LNCaP clone FGC (cell line): ENCODE measurements at regions not wholly inside any gene's neighbourhood (a gene's known extent, or its start where the extent isn't known, plus 50 kb on each side); places are given as distances from the start of the nearest gene placed in this dataset.

ENCODE experiments used
- DNase-seq: peaks from one replicate; pipeline ENCODE4 v3.0.0-alpha.2; 2011; ENCODE audit warnings: low read depth
- H3K4me3 ChIP-seq: 2 replicates; pipeline ENCODE4 v1.5.1; 2011; ENCODE audit warnings: mild to moderate bottlenecking, low read depth, low read length, control low read depth
- CTCF ChIP-seq: IDR thresholded peaks from 2 replicates; pipeline ENCODE4 v1.5.1; 2012; ENCODE audit warnings: mild to moderate bottlenecking; ENCODE audit not compliant: control insufficient read depth, insufficient read depth; ENCODE audit errors: extremely low read depth

DNA sequence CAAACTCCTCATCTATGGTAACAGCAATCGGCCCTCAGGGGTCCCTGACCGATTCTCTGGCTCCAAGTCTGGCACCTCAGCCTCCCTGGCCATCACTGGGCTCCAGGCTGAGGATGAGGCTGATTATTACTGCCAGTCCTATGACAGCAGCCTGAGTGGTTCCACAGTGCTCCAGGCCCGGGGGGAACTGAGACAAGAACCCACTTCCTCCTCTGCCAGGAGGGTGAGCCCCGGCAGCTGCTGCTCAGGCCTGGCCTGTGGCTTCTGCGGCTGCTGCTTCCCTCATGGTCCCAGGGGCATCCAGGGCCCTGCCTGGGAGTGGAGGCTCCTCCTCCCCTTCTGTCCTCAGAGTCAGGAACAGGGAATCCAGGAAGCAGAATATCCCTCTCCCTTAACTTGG lies 98.4 kb downstream of the ZNF280B start:
- DNase-seq, result no peak
- H3K4me3 ChIP-seq, result no peak overlapping the region
- no peak for TF ChIP-seq CTCF

DNA sequence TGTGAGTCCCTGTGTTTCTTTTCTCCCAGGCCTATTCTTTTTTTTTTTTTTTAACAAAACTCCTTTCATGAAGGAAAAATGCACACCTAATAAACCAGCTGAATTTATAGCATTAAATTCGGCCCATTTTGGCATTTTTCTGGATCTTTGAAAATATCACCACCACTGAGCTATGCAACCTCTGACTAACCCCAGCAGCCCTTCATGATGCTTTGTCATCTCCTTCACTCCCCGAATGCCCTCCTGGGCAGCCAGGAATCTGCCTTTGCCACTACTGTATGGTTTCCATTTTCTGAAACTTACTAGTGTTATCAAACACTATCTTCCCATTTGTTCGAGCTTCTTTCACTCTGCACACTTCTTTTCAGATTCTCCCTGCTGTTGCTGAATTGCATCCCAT lies 97.9 kb downstream of the ZNF280B start:
- DNase-seq, result no peak
- no peak overlapping the region for H3K4me3 ChIP-seq
- TF ChIP-seq CTCF, result no peak

GRCh38 chr22:22414266-22414665 lies 94.3 kb downstream of the ZNF280B start:
- TF ChIP-seq CTCF, result no peak
- H3K4me3 ChIP-seq, result no peak overlapping the region
- DNase-seq, result no peak

DNA sequence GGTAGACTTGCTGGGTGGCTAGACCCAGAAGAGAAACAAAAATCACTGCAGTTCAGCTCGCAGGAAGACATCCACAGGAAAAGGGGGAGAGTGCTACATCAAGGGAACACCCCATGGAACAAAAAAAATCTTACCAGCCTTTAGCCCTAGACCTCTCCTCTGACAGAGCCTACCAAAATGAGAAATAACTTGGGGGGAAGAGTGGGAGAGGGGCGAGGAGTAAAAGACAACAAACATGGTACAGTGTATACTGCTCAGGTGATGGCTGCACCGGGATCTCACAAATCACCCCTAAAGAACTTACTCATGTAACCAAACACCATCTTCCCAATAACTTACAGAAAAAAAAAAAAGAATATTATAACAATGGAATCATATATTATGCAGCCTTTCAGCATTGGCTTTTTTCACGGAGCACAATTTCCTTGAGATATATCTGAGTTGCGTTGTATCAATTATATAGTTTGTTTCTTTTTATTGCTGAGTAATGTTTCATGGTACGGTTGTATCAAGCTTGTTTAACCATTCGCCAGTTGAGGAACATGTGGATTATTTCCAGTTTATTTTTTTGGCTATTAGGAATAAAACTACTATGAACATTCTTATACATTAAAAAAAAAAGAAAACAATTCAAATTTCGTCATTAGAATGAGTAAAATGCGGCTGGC lies 90.9 kb downstream of the ZNF280B start:
- no peak overlapping the region for H3K4me3 ChIP-seq
- no peak for DNase-seq
- no peak for TF ChIP-seq CTCF

DNA sequence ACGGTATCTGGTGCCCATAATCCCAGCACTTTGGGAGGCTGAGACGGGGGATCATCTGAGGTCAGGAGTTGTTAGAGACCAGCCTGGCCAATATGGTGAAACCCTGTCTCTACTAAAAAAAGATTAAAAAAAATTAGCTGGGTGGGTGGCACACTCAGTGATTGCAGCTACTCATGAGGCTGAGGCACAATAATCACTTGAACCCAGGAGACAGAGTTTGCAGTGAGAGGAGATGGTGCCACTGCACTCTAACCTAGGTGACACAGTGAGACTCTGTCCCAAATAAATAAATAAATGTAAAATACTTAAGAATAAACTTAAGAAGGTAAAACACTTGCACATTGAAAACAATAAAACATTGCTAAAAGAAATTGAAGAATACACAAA lies 90.4 kb downstream of the ZNF280B start:
- no peak for DNase-seq
- H3K4me3 ChIP-seq, result no peak overlapping the region
- no peak for TF ChIP-seq CTCF

DNA sequence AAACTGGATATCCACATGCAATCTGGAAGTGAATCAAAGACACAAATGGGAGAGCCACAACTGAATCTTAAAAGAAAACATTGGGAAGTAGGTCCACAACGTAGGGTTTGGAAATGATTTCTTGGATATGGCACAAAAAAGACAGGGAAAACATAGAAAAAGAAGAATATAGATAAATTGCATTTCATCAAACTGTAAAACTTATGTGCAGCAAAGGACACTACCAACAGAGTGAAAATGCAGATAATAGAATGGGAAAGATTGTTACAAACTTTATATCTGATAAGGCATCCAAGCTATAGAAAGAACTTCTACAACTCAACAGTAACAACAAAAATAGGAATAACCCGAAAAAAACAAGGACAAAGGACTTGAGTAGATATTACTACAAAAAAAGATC lies 89.6 kb downstream of the ZNF280B start:
- no peak for TF ChIP-seq CTCF
- H3K4me3 ChIP-seq, result no peak overlapping the region
- DNase-seq, result no peak

DNA sequence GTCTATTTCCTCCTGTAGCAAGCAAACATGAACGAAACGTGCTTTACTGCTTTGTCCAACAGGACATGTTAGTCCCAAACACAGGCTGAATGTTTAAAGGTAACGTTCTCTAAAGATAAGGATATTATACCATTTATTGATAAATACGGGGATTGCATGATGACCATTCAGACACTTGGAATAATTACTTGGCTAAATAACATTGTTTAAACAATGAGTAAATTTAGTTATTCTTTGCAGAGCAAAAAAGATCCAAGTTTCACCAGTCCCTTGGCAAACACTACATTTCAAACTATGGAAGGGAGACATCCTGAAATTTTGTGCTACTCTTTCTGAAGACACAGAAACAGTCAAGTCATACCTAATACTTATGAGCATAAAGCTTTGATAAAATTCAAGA lies 88.0 kb downstream of the ZNF280B start:
- DNase-seq, result no peak
- no peak for TF ChIP-seq CTCF
- no peak overlapping the region for H3K4me3 ChIP-seq
